GM19328 (cell line): ENCODE measurements at regions not wholly inside any gene's neighbourhood (a gene's known extent, or its start where the extent isn't known, plus 50 kb on each side); places are given as distances from the start of the nearest gene placed in this dataset.
A peak's percentile ranks its signal among the peaks of the same experiment; 100 is the strongest.
"Not testable (repeated sequence)": the region's sequence is repeated elsewhere in the genome, so short reads cannot be mapped to it uniquely, and the experiment has no call there.

Experiments
- ATAC-seq: cut with Tn5 transposase; IDR thresholded peaks from one replicate; pipeline ENCODE4 v1.9.1; 2021; ENCODE audit warnings: mild to moderate bottlenecking, moderate library complexity; ENCODE audit not compliant: unreplicated experiment

DNA sequence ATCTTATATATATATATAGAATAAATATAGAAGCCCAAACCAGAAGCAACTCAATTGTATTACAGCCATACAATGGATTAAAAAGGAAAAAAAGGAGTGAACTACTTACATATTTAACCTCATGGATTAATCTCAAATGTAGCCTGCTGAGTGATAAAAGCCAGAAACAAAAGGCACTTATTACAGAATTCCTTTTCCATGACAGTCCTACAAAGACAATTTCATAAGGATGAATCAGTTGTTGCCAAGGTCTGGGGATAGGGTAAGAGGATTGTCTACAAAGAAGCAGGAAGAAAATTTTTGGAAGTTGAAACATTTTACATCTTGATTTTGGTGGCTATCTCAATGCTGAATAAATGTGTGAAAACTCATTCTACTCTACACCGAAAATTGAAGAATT, 103.9 kb upstream of the DCC start:
- no peak for ATAC-seq

DNA sequence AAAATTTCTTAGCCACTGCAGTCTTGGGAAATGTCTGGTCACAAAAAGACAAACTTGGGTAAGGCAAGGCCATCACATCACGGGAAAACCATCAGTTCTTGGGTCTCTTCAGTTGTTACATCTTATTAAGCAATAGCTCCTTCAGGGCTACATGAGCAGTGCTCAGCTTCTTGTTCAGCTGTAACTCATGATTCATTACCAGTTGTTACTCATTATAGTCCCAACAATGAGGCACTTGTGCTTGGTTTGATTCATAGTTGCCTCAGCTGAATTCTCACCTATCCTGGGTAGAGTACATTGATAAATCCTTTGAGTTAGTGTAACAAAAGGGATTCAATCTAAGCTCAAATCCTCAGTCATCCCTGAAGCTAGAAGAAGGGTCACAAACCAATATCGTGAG, 102.4 kb upstream of the DCC start:
- ATAC-seq = no peak

DNA sequence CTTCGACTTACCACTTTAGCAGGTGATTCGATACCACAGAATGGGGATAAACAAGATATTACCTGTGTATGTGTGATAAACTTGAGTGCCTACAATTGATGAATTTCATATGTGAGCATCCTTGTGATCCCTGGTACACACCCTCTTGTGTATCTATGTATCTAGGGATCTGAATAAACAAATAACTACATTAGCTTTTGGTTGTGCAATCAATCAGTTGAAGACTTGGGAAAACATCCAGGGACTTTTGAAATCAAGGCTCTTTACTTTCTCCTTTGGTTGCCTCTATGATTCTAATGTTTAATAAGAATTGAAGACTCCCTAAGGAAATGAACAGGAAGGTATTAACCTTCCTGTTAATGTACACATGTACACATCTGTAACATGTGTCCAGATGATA, 97.3 kb upstream of the DCC start:
- no peak for ATAC-seq

DNA sequence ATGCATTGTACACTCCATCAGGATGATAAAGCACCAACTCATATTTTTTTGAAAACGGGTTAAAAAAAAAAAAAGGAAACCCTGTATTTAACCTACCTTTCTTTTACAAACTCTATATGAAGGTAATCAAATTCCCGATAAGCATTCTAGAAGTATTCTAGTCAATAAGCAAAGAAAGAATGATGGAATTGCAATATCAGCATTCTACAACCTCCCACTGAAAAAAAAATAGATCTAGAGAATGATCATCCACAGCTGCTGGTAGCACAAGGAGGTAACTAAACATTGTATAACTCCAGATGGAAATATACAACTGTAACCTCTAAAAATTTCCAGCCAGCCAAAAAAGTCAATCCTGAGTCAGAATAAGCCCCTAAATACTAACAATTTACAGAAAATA, 95.3 kb upstream of the DCC start:
- ATAC-seq = no peak

DNA sequence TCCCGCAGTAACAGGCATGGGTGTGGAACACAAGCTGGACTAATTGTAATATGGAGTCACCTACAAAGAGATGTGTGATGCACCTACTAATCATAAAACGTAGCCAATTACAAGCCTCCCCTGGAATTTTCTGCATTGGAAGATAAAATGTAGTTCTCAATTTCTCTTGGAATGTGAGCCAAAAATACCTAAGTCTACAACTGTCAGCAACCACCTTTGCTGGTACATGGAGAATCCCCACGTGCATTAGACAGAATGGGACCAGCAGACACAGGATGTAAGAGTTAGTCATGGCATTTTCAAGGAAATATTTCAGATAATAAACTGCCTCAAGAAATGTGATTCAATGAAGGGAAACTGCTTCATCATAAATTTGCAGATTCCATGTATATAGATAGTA, 85.6 kb upstream of the DCC start:
- ATAC-seq = no peak

DNA sequence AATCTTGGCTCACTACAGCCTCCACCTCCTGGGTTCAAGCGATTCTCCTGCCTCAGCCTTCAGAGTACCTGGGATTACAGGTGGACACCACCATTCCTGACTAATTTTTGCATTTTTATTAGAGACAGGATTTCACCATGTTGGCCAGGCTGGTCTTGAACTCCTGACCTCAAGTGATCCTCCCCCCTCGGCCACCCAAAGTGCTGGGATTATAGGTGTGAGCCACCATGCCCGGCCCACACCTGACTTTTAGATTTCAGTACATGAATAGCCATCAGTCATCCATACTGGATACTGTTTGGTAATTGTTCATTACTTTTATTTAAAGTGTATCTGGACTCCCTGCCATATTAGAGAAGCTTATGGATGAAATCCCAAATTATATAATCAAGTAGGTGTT, 82.6 kb upstream of the DCC start:
- not testable (repeated sequence) for ATAC-seq

DNA sequence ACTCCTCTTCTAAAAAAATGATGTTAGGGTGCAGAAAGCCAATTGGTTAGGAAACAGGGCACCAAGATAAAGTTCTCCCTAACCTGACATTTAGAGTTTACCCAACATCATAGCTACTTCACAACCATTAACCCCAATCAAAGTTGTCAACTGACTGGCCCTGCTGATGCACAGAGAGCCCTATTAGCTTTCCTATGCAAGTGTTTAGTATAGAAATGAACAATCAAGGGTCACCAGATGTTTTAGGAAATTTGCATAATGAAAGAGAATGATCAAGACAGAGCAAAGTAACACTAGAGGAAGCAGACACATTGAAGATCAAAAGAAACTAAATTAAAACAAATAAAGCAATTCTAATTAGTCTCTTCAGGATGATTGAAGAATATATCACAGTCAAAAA, 64.2 kb upstream of the DCC start:
- no peak for ATAC-seq

DNA sequence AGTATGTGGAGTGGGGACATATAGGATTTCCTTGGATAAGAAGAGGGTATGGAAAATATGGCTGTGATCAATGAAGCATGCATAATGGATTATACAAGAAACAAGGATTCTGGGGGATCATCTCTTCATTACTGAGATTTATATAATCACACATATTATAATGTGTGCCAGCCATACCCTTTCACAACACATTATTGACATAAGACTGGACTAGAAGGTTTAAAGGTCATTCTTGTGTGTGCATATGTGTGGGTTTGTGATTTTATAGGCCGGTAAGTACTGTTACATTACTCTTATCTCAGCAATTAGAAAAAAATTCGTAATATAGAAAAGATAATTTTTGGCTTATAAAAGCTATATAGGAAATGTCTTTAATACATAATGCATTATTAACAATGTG, 62.2 kb upstream of the DCC start:
- no peak for ATAC-seq

DNA sequence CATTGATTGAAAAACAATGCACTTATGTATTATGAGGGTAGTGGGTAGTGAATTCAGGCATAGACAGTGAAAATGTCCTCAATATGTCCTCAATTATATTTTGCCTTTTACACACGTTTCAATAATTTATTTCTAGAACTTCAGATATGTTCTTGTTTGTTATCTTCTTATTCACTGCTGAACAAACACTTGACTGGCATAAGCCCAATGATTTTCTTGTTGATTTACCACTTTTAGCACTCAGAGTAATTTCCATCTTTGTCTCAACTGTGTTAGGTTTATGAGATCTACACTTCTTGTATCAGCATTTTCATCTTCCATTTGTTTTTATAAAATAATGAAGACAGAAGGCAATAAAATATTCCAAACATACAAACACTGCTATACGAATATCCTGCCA, 61.8 kb upstream of the DCC start:
- no peak for ATAC-seq

DNA sequence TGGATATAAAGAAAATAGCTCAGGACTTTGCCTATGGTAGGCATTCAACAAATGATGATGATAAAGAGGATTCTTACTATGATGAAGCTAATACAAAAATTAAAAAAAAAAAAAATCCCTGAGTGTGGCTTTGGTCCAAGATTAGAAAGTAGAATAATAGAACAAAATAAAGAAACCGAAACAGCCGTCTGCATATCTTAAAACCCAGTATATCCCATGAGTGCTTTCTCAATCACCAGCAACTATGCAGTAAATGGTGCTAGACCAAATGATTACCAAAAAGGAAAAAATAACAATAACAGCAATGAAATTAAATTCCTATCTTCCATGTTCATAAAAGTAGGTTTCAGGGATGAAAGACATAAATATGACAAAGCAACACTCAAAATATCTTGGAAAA, 59.3 kb upstream of the DCC start:
- ATAC-seq = no peak

DNA sequence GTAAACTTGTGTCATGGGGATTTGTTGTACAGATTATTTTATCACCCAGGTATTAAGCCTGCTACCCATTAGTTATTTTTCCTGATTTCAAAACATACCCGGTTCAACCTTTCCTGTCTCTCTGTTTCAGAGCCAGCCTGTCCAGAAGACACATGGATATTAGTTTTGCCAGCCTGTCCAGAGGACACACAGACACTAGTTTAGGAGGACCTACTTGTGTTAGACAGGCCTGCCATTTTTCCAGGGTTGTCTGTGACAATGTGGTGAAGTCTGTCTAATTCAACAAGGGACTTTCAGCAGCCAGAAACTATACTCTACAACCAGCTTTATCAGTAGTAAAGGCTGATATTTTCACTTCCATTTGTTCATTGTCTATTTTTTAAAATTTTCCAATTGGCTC, 56.1 kb upstream of the DCC start:
- ATAC-seq = no peak

DNA sequence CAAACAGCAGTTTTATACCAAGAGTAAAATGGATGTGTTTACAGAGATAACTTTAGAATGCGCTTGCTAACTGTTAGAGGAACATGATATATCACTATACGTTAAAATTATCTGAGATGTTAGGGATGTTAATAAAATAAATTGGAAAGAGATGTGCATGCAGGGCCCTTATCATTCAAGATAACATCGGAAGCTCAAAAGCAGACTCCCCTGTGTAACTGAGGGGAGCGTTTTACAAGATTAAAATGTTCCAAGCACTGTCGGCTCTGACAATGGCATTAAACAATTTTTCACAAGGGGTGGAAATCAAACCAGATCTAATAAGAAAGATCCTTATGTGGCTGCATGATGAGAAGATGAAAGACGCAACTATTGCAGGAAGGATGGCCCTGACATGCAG, 53.3 kb upstream of the DCC start:
- no peak for ATAC-seq

DNA sequence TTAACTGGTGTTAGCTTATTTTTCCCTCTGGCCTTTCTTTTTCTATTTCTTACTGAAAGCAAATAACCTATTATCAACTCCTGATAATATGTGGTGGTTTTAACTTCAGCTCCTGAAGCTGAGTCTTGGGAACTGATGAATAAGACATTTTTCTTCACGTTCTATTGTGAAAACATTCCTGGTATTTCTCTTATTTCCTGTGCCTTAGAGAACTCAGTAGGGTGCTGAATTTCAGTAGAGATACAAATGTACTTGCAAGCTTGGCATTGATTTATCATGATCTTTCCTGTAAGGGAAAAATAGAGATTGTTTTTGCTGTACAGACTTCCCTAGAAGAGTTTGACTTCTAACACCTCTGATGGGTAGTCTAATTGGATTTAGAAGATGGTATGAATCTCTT, 52.8 kb upstream of the DCC start:
- ATAC-seq = no peak

DNA sequence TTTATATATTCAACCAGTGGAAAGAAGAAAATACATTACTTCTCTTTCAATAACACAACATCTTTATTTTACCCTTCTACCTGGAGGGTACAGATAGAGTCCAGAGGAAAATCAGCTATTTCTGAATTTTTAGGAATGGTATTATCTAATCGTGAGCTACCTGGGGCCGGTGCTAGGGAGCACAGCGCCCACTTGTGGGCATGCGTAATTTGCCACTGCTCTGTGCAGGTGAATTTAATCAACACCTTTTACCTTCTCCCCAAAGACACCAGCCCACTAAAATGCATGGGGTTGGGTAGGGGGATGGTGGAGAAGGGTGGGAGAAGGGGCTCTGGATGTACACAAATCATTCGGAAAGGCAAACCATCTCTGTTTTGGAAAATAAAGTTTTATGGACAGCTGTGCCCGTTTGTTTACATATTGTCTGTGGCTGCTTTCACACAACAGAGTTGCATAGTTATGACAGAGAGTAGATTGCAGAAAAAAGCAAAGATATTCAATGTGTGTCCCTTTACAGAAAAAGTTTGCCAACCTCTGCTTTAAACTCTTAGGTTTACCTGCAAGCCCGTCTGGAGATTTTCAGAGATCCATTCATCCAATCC, 51.5 kb upstream of the DCC start:
- ATAC-seq = peak; percentile 55

DNA sequence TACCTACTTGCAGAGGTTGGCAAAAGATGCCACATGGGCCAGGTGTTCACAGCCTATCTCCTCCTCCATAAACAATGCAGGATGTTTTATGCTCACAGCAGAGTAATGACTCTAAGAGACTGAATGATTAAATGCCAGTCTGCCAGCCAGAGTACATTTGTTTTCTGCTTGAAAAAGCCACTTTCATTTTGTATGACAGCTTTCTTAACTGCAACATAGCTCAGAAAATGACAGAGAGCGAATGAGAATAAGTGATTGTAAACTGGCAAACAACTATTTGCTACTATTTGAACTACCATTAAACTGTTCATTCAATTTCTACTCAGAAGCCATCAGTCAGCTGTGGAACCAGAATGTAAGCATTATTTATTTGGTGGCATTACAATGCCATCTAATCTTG, 50.6 kb upstream of the DCC start:
- no peak for ATAC-seq
